Mesenchymal stem cell (in vitro differentiated cells and primary cell): ENCODE measurements at regions not wholly inside any gene's neighbourhood (a gene's known extent, or its start where the extent isn't known, plus 50 kb on each side); places are given as distances from the start of the nearest gene placed in this dataset.

Experiments used
- DNase-seq: peaks from one replicate; pipeline ENCODE4 v3.0.0-alpha.2; 2013
- H2AFZ ChIP-seq: one replicate; pipeline ENCODE4 v1.6.1; 2013; ENCODE audit warnings: low read depth, mild to moderate bottlenecking, control low read depth, inconsistent platforms, low read length, moderate library complexity
- H2AK5ac ChIP-seq: 2 replicates; pipeline ENCODE4 v1.6.1; 2013; ENCODE audit warnings: low read length, moderate library complexity, mild to moderate bottlenecking, inconsistent platforms; ENCODE audit not compliant: severe bottlenecking
- H2BK120ac ChIP-seq: one replicate; pipeline ENCODE4 v1.6.1; 2013; ENCODE audit warnings: low read depth, mild to moderate bottlenecking, inconsistent platforms, low read length, moderate library complexity
- H2BK12ac ChIP-seq, 2 experiments: one replicate each; pipeline ENCODE4 v1.6.1; 2013; ENCODE audit warnings: inconsistent platforms in 2 of 2, low read length in 2 of 2, mild to moderate bottlenecking in 2 of 2, moderate library complexity in 2 of 2, control low read depth in 1 of 2
- H2BK15ac ChIP-seq: one replicate; pipeline ENCODE4 v1.6.1; 2013; ENCODE audit warnings: mild to moderate bottlenecking, low read depth, inconsistent platforms; ENCODE audit not compliant: poor library complexity, severe bottlenecking
- H2BK5ac ChIP-seq: 2 replicates; pipeline ENCODE4 v1.6.1; 2013; ENCODE audit warnings: low read depth, mild to moderate bottlenecking, low read length, control low read depth, inconsistent platforms; ENCODE audit not compliant: poor library complexity, severe bottlenecking
- H3K14ac ChIP-seq, 2 experiments: one replicate each; pipeline ENCODE4 v1.6.1; 2013; ENCODE audit warnings: inconsistent platforms in 2 of 2, low read length in 2 of 2, control low read depth in 1 of 2, mild to moderate bottlenecking in 1 of 2, moderate library complexity in 1 of 2
- H3K18ac ChIP-seq, 2 experiments: one replicate each; pipeline ENCODE4 v1.6.1; 2013; ENCODE audit warnings: inconsistent platforms in 2 of 2, low read length in 2 of 2, control low read depth in 1 of 2, low read depth in 1 of 2, mild to moderate bottlenecking in 1 of 2
- H3K23ac ChIP-seq, 2 experiments: one replicate each; pipeline ENCODE4 v1.6.1; 2013; ENCODE audit warnings: inconsistent platforms in 2 of 2, low read length in 2 of 2, mild to moderate bottlenecking in 2 of 2, moderate library complexity in 2 of 2, control low read depth in 1 of 2
- H3K27ac ChIP-seq: 2 replicates; pipeline ENCODE4 v1.5.1; 2013; ENCODE audit warnings: mild to moderate bottlenecking, moderate library complexity, low read length, control low read depth, inconsistent platforms; ENCODE audit not compliant: poor library complexity, severe bottlenecking
- H3K27me3 ChIP-seq, 2 experiments: 2 replicates each; pipeline versions ENCODE4 v1.6.1 to v1.7.0; 2013; ENCODE audit warnings: low read length in 2 of 2, mild to moderate bottlenecking in 2 of 2, moderate library complexity in 2 of 2, control low read depth in 1 of 2, inconsistent platforms in 1 of 2; ENCODE audit not compliant: control insufficient read depth in 1 of 2, insufficient read depth in 1 of 2
- H3K36me3 ChIP-seq, 2 experiments: 2 replicates each; pipeline versions ENCODE4 v1.6.1 to v1.7.0; 2013; ENCODE audit warnings: low read length in 2 of 2, control low read depth in 1 of 2, inconsistent platforms in 1 of 2, low read depth in 1 of 2, mild to moderate bottlenecking in 1 of 2; ENCODE audit not compliant: insufficient read depth in 2 of 2, control insufficient read depth in 1 of 2
- H3K4ac ChIP-seq, 2 experiments: one replicate each; pipeline ENCODE4 v1.6.1; 2013; ENCODE audit warnings: inconsistent platforms in 2 of 2, low read length in 2 of 2, mild to moderate bottlenecking in 2 of 2, moderate library complexity in 2 of 2, control low read depth in 1 of 2, low read depth in 1 of 2
- H3K4me1 ChIP-seq: 2 replicates; pipeline ENCODE4 v1.6.1; 2013; ENCODE audit warnings: low read depth, low read length, control low read depth; ENCODE audit not compliant: control insufficient read depth, insufficient read depth
- H3K4me2 ChIP-seq: 2 replicates; pipeline ENCODE4 v1.6.1; 2013; ENCODE audit warnings: low read length, mild to moderate bottlenecking, inconsistent platforms; ENCODE audit not compliant: poor library complexity, severe bottlenecking
- H3K4me3 ChIP-seq, 2 experiments: 2 replicates each; pipeline versions ENCODE4 v1.5.1 to v1.7.0; 2013; ENCODE audit warnings: low read length in 2 of 2, mild to moderate bottlenecking in 2 of 2, control low read depth in 1 of 2, low read depth in 1 of 2; ENCODE audit not compliant: insufficient read depth in 1 of 2
- H3K79me1 ChIP-seq: replicated peaks from 2 replicates; pipeline ENCODE4 v1.6.1; 2013; ENCODE audit warnings: mild to moderate bottlenecking, control low read depth, low read length, inconsistent platforms; ENCODE audit not compliant: poor library complexity, severe bottlenecking
- H3K9ac ChIP-seq: 2 replicates; pipeline ENCODE4 v1.7.0; 2013; ENCODE audit warnings: mild to moderate bottlenecking, low read length, moderate library complexity
- H3K9me3 ChIP-seq: 2 replicates; pipeline ENCODE4 v1.7.0; 2013; ENCODE audit warnings: mild to moderate bottlenecking, low read length; ENCODE audit not compliant: control insufficient read depth
- H4K8ac ChIP-seq: one replicate; pipeline ENCODE4 v1.6.1; 2013; ENCODE audit warnings: inconsistent platforms, mild to moderate bottlenecking, low read length, moderate library complexity
- H4K91ac ChIP-seq: one replicate; pipeline ENCODE4 v1.6.1; 2013; ENCODE audit warnings: mild to moderate bottlenecking, low read length, inconsistent platforms
- WGBS: methylation state at CpG from one replicate; pipeline ENCODE4 v1.1.7; 2013; ENCODE audit warnings: mixed read lengths; 5-methylcytosine and 5-hydroxymethylcytosine counted together

GRCh38 chr7:20959281-20959680, 172.6 kb upstream of the SP8 start:
- Histone ChIP-seq H2BK12ac (no peak overlapping the region), H3K4ac (no peak overlapping the region), H4K8ac (no peak overlapping the region), H4K91ac (no peak overlapping the region), H3K36me3 (no peaks in the 10 kb centered on the region), H3K9ac (no peak overlapping the region), H3K4me1 (no peaks in the 10 kb centered on the region), H3K4me2 (no peak overlapping the region), H3K79me1 (no peaks in the 10 kb centered on the region), H2BK120ac (no peak overlapping the region), H2AFZ (no peak overlapping the region), H3K23ac (no peak overlapping the region), H3K18ac (no peak overlapping the region), H2BK15ac (no peak overlapping the region), H2AK5ac (no peak overlapping the region), H3K4me3 (no peak overlapping the region), H3K9me3 (no peaks in the 10 kb centered on the region), H3K27me3 (no peaks in the 10 kb centered on the region), H3K14ac (no peak overlapping the region), H2BK5ac (no peak overlapping the region), H3K27ac (no peak overlapping the region)
- DNase-seq, result no peak
- WGBS, result 100% methylated on average over 1 of the region's 1 CpG

DNA sequence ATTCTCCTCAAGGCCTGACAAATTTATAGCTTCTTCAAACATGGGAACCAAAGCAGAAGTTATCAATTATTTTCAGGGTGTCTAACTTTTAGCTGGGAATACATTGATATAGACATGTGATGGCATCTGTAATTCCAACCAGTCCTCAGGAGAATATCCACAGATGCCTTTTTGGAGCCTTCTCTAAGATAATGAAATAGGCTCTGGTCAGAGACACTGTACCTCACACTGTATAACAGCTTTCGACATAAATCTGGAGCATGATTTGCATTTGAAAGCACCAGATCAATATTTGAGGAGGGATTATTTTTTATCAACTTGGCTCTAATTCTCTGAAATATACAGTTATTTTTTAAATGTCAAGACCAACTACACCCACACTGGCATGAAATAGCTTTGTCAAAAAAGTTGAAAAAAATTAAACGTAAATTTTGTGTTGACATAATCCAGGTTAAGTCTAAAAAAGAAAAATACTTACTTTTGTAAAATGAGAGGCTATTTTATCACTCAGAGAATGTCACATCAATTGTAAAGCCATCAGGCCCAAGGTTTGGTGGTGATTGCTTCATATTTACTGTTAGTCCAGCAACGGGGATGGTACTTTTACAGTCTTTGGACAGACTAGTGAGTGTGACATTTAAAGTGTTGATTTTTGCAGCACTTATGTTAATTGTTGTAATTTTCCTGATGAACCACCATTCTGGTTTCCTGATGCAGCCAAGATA, 177.0 kb upstream of the SP8 start:
- 59% methylated on average over 1 of the region's 3 CpGs for WGBS
- Histone ChIP-seq H3K79me1 (no peaks in the 10 kb centered on the region), H3K27me3 (no peaks in the 10 kb centered on the region), H2BK15ac (no peak overlapping the region), H3K9me3 (no peaks in the 10 kb centered on the region), H3K27ac (no peak overlapping the region), H2AFZ (no peak overlapping the region), H3K4me3 (no peak overlapping the region), H3K36me3 (no peaks in the 10 kb centered on the region), H3K18ac (no peak overlapping the region), H4K8ac (no peak overlapping the region), H2BK12ac (no peak overlapping the region), H2BK120ac (no peak overlapping the region), H3K9ac (no peak overlapping the region), H3K4me1 (no peaks in the 10 kb centered on the region), H2AK5ac (no peak overlapping the region), H2BK5ac (no peak overlapping the region), H4K91ac (no peak overlapping the region), H3K4me2 (no peak overlapping the region), H3K4ac (no peak overlapping the region), H3K23ac (no peak overlapping the region), H3K14ac (no peak overlapping the region)
- DNase-seq, result no peak

DNA sequence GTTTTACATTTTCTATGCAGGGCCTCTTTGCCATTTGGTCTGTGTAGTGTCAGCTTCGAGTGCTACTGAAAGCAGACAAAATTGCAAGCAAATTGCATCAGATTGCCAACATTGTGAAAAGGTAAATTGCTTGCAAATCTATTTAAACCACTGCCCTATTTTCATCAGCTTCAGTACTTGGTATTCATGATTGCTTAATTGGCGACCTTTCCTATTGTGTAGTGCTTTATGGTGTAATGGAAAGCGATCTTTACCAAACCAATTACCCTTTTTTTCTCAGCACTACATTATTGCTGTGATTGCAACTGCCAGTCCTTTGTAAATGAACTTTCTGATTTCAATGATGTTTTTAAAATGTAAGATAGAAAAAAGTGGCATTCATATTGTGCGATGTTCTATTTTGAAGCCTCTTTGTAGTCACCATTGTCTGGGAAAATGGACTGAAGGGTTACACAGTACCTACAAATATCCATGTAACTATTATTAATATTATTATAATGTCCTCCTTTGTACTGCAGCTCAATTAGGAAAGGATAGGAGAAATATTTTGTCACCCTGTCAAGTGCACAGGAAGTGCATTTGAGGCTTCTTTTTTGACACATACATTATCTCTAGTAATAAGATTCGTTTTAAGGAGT, 177.7 kb upstream of the SP8 start:
- no peaks in the 10 kb centered on the region for H3K27me3 ChIP-seq
- peak; percentile 35 for DNase-seq
- H2AK5ac ChIP-seq, result no peak overlapping the region
- no peaks in the 10 kb centered on the region for H3K4me1 ChIP-seq
- no peak overlapping the region for H3K4me2 ChIP-seq
- no peaks in the 10 kb centered on the region for H3K79me1 ChIP-seq
- no peak overlapping the region for H4K8ac ChIP-seq
- WGBS, result 83% methylated on average over 2 of the region's 5 CpGs
- H3K36me3 ChIP-seq, result no peaks in the 10 kb centered on the region
- H3K14ac ChIP-seq, result no peak overlapping the region
- no peak overlapping the region for H2BK120ac ChIP-seq
- no peak overlapping the region for H2AFZ ChIP-seq
- H2BK12ac ChIP-seq, result no peak overlapping the region
- no peaks in the 10 kb centered on the region for H3K9me3 ChIP-seq
- H3K23ac ChIP-seq, result no peak overlapping the region
- H2BK5ac ChIP-seq, result no peak overlapping the region
- no peak overlapping the region for H3K27ac ChIP-seq
- H3K9ac ChIP-seq, result no peak overlapping the region
- H4K91ac ChIP-seq, result no peak overlapping the region
- no peak overlapping the region for H2BK15ac ChIP-seq
- H3K4me3 ChIP-seq, result no peak overlapping the region
- H3K4ac ChIP-seq, result no peak overlapping the region
- H3K18ac ChIP-seq, result no peak overlapping the region

DNA sequence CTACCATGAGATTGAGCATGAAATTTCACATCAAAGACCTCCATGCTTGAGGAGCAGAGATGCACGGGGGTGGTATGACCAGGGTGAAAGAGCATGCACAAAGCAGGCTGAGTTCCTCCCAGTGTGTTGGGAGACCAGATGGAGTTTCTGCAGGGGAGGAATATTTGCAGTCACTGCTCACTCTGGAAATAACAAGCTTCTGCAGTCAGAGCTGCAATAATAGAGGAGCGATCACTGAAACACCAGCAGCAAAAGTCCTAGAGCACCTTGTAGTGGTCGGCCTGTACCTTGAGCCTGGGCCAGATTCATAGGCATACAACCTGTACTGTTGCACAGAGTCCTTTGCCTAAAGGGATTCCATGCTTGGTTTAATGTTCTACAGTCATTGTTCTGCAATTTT, 184.5 kb upstream of the SP8 start:
- no peak overlapping the region for H3K14ac ChIP-seq
- no peak overlapping the region for H3K27ac ChIP-seq
- no peaks in the 10 kb centered on the region for H3K27me3 ChIP-seq
- no peak overlapping the region for H2AFZ ChIP-seq
- H3K23ac ChIP-seq, result no peak overlapping the region
- H4K8ac ChIP-seq, result no peak overlapping the region
- H3K4ac ChIP-seq, result no peak overlapping the region
- H3K36me3 ChIP-seq, result no peaks in the 10 kb centered on the region
- no peaks in the 10 kb centered on the region for H3K9me3 ChIP-seq
- H3K18ac ChIP-seq, result no peak overlapping the region
- whole genome bisulfite sequencing, result 76% methylated on average over 3 of the region's 3 CpGs
- H2BK5ac ChIP-seq, result no peak overlapping the region
- no peak overlapping the region for H2BK12ac ChIP-seq
- H2BK15ac ChIP-seq, result no peak overlapping the region
- no peak overlapping the region for H2BK120ac ChIP-seq
- no peak overlapping the region for H2AK5ac ChIP-seq
- no peak overlapping the region for H3K9ac ChIP-seq
- H3K4me3 ChIP-seq, result no peak overlapping the region
- H3K4me2 ChIP-seq, result no peak overlapping the region
- no peak overlapping the region for H4K91ac ChIP-seq
- no peaks in the 10 kb centered on the region for H3K4me1 ChIP-seq
- no peak for DNase-seq
- no peaks in the 10 kb centered on the region for H3K79me1 ChIP-seq
